HCT116 (cell line): ENCODE measurements at regions not wholly inside any gene's neighbourhood (a gene's known extent, or its start where the extent isn't known, plus 50 kb on each side); places are given as distances from the start of the nearest gene placed in this dataset.

Experiments
- ATAC-seq: fragments of 200-7000 bp; cut with Tn5 transposase; 2 replicates; pipeline ENCODE4 v1.9.1; 2020; ENCODE audit warnings: mild to moderate bottlenecking, moderate library complexity
- BruUV-seq: library from RNA; stranded (reverse); fragments of 400-500 nt; replicated peaks from 2 replicates; lab custom pipeline; 2021; lab: Mats Ljungman, UMichigan
- CTCF ChIA-PET: fragments of 300-600 bp; sonication (Branson Sonifier 250); formaldehyde crosslinking; loops from one replicate; lab custom pipeline; 2021; ENCODE audit warnings: antibody characterized with exemption; lab: Charles Lee
- POLR2A ChIA-PET: fragments of 300-600, 350-600 bp; sonication (Branson Sonifier 250); formaldehyde crosslinking; loops from one replicate; lab custom pipeline; 2021; ENCODE audit warnings: antibody characterized with exemption; lab: Charles Lee
- RAD21 ChIA-PET, 2 experiments: fragments of 300-600 bp; sonication (Branson Sonifier 250); formaldehyde crosslinking; loops; one replicate each; lab custom pipeline; 2023; ENCODE audit warnings: low total read pairs in 2 of 2; ENCODE audit not compliant: uncharacterized antibody in 2 of 2, unreplicated experiment in 2 of 2, low non-redundant PET in 1 of 2; lab: Charles Lee
- DNase-seq: peaks from one replicate; pipeline ENCODE4 v3.0.0-alpha.2; 2010; ENCODE audit warnings: low read depth, low spot score
- H2AFZ ChIP-seq: fragments of 200-600 bp; shearing (Covaris generic), sonication (generic); 2 replicates; pipeline ENCODE4 v1.6.1; 2017; ENCODE audit warnings: low read depth, mixed run types, mixed read lengths, antibody characterized with exemption, low read length; ENCODE audit not compliant: poor library complexity, severe bottlenecking
- H3K27ac ChIP-seq: 2 replicates; pipeline ENCODE4 v1.5.1; 2012; ENCODE audit warnings: low read depth, low read length
- H3K27me3 ChIP-seq: fragments of 200-600 bp; sonication (generic); 2 replicates; pipeline ENCODE4 v1.6.1; 2016; ENCODE audit warnings: mixed run types, low read length, mixed read lengths; ENCODE audit not compliant: insufficient read depth
- H3K36me3 ChIP-seq, 2 experiments: fragments of 200-500 bp in 1 of 2; fragments of 200-600 bp in 1 of 2; sonication (Bioruptor generic) in 1 of 2; sonication (generic) in 1 of 2; 2 replicates each; pipeline versions ENCODE4 v1.5.1 to v1.6.1; 2014 to 2016; ENCODE audit warnings: low read length in 2 of 2, inconsistent platforms in 1 of 2, mixed read lengths in 1 of 2, mixed run types in 1 of 2; ENCODE audit not compliant: insufficient read depth in 2 of 2, control insufficient read depth in 1 of 2
- H3K4me1 ChIP-seq, 2 experiments: fragments of 200-600 bp in 1 of 2; sonication (generic) in 1 of 2; 2 replicates each; pipeline versions ENCODE4 v1.5.1 to v1.6.1; 2012 to 2017; ENCODE audit warnings: low read length in 2 of 2, inconsistent platforms in 1 of 2, mild to moderate bottlenecking in 1 of 2, mixed read lengths in 1 of 2, mixed run types in 1 of 2, moderate library complexity in 1 of 2; ENCODE audit not compliant: insufficient read depth in 2 of 2, control insufficient read depth in 1 of 2
- H3K4me2 ChIP-seq: fragments of 200-600 bp; sonication (generic); 2 replicates; pipeline ENCODE4 v1.6.1; 2017; ENCODE audit warnings: mixed run types, low read length, mixed read lengths
- H3K4me3 ChIP-seq, 2 experiments: fragments of 200-600 bp in 1 of 2; sonication (generic) in 1 of 2; replicated peaks in 1 of 2; 2 replicates each; pipeline ENCODE4 v1.5.1; 2011 to 2016; ENCODE audit warnings: low read length in 2 of 2, control low read depth in 1 of 2, low read depth in 1 of 2, mild to moderate bottlenecking in 1 of 2, mixed read lengths in 1 of 2, mixed run types in 1 of 2
- H3K79me2 ChIP-seq: fragments of 200-600 bp; sonication (generic); 2 replicates; pipeline ENCODE4 v1.6.1; 2017; ENCODE audit warnings: mild to moderate bottlenecking, mixed run types, low read length, moderate library complexity, mixed read lengths; ENCODE audit not compliant: insufficient read depth
- H3K9ac ChIP-seq: fragments of 200-600 bp; sonication (generic); 2 replicates; pipeline ENCODE4 v1.6.1; 2016; ENCODE audit warnings: low read length, mixed read lengths
- H3K9me2 ChIP-seq: fragments of 200-600 bp; sonication (generic), shearing (Covaris generic); 2 replicates; pipeline ENCODE4 v1.6.1; 2017; ENCODE audit warnings: mixed run types, mild to moderate bottlenecking, moderate library complexity; ENCODE audit not compliant: insufficient read depth
- H3K9me3 ChIP-seq, 2 experiments: fragments of 200-500 bp in 1 of 2; fragments of 200-600 bp in 1 of 2; sonication (Bioruptor generic) in 1 of 2; sonication (generic) in 1 of 2; 2 replicates each; pipeline ENCODE4 v1.6.1; 2014 to 2017; ENCODE audit warnings: low read length in 2 of 2, mixed read lengths in 2 of 2, inconsistent platforms in 1 of 2, low read depth in 1 of 2, mild to moderate bottlenecking in 1 of 2, mixed run types in 1 of 2, moderate library complexity in 1 of 2; ENCODE audit not compliant: control insufficient read depth in 1 of 2, insufficient read depth in 1 of 2
- H4K20me1 ChIP-seq: fragments of 200-600 bp; sonication (generic), shearing (Covaris generic); 2 replicates; pipeline ENCODE4 v1.6.1; 2017; ENCODE audit warnings: mixed run types, mild to moderate bottlenecking, moderate library complexity; ENCODE audit not compliant: insufficient read depth
- ATF3 ChIP-seq: IDR thresholded peaks from 2 replicates; pipeline ENCODE4 v1.6.1; 2012
- CBX3 ChIP-seq: IDR thresholded peaks from 2 replicates; pipeline ENCODE4 v1.6.1; 2012; ENCODE audit warnings: low read depth
- CEBPB ChIP-seq: IDR thresholded peaks from 2 replicates; pipeline ENCODE4 v1.6.1; 2012; ENCODE audit warnings: low read depth
- ELF1 ChIP-seq: IDR thresholded peaks from 2 replicates; pipeline ENCODE4 v1.6.1; 2012; ENCODE audit warnings: low read depth, borderline replicate concordance
- EZH2 ChIP-seq: fragments of 200-600 bp; sonication (generic); IDR thresholded peaks from 2 replicates; pipeline ENCODE4 v1.6.1; 2017; ENCODE audit warnings: antibody characterized with exemption, mixed run types
- FOSL1 ChIP-seq: IDR thresholded peaks from 2 replicates; pipeline ENCODE4 v1.6.1; 2012; ENCODE audit warnings: low read depth
- POLR2AphosphoS5 ChIP-seq: IDR thresholded peaks from 2 replicates; pipeline ENCODE4 v1.6.1; 2011; ENCODE audit warnings: mild to moderate bottlenecking, low read depth, low read length, moderate library complexity
- RAD21 ChIP-seq: IDR thresholded peaks from 2 replicates; pipeline ENCODE4 v1.6.1; 2012; ENCODE audit warnings: low read depth, mild to moderate bottlenecking
- REST ChIP-seq: IDR thresholded peaks from 2 replicates; pipeline ENCODE4 v1.6.1; 2012; ENCODE audit warnings: low read depth
- YY1 ChIP-seq: IDR thresholded peaks from 2 replicates; pipeline ENCODE4 v1.6.1; 2011; ENCODE audit warnings: low read length, low read depth, moderate library complexity, mild to moderate bottlenecking; ENCODE audit not compliant: insufficient replicate concordance; ENCODE audit errors: extremely low read depth
- ZBTB33 ChIP-seq: IDR thresholded peaks from 2 replicates; pipeline ENCODE4 v1.6.1; 2011; ENCODE audit warnings: mild to moderate bottlenecking, low read length, moderate library complexity; ENCODE audit not compliant: insufficient replicate concordance; ENCODE audit errors: extremely low read depth
- intact Hi-C: fragments of 100-400 bp; cut with micrococcal nuclease; formaldehyde crosslinking; loops from 2 replicates; pipeline ENCODE4 v1.10.0; 2022

- H3K9ac ChIP-seq, result no peak overlapping the region
- intact Hi-C loops, result no loop called here
- no TSS peak for BruUV-seq
- no peaks in the 10 kb centered on the region for H3K79me2 ChIP-seq
- H3K27ac ChIP-seq, result no peak overlapping the region
- H3K9me2 ChIP-seq, result no peaks in the 10 kb centered on the region
- ATAC-seq (no peak), DNase-seq (no peak)
- no peaks in the 10 kb centered on the region for H3K27me3 ChIP-seq
- RAD21 ChIA-PET, result no interaction called here
- POLR2A ChIA-PET, result no interaction called here
- TF ChIP-seq ZBTB33 (no peak), ATF3 (no peak), RAD21 (no peak), POLR2AphosphoS5 (no peak), ELF1 (no peak), YY1 (no peak), REST (no peak), FOSL1 (no peak), CBX3 (no peak), CEBPB (no peak), EZH2 (no peak)
- no peaks in the 10 kb centered on the region for H3K36me3 ChIP-seq
- H3K4me3 ChIP-seq, result no peak overlapping the region
- H3K4me2 ChIP-seq, result no peak overlapping the region
- no peak overlapping the region for H2AFZ ChIP-seq
- no peaks in the 10 kb centered on the region for H3K9me3 ChIP-seq
- CTCF ChIA-PET, result no interaction called here
- no peaks in the 10 kb centered on the region for H4K20me1 ChIP-seq
- H3K4me1 ChIP-seq, result peaks cover 0 to 10% of the 10 kb centered on the region in 2 experiments; a peak in 1 of 4 replicates
These were observed 124.3 kb downstream of the TRIB2 start for GRCh38 chr2:12841021-12841420.
